ENCODE measurements at regions not wholly inside any gene's neighbourhood (a gene's known extent, or its start where the extent isn't known, plus 50 kb on each side); places are given as distances from the start of the nearest gene placed in this dataset.

DNA sequence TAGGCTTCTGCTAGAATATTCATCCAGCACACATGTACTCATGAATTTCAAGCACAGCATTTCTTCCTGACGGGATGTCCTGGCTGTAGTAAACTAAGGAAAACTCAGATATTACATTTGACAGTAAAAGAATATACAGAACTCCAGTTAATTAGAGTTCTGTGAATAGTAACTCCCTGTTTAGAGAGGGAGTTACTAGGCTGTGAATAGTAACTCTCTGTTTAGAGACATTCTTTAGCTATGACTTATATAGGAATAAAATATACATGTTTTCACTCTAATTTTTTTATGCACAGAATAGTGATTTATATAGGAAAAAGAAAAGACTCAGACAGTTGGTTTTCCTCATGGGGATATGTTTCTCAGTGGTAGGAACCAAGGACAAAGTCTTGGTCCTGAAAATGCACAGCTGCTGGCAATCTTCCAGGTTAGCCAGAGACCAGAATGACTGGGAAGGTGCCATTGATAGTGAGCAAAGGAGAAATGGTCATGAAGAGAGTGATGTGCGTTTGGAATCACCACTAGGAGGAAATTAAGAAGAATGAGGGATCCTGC is 480.7 kb upstream of the THBS1 start:
- no peak overlapping the region for H3K4me3 ChIP-seq (ENCODE audit: low read depth, low read length)
- TF ChIP-seq, protein P1, sequence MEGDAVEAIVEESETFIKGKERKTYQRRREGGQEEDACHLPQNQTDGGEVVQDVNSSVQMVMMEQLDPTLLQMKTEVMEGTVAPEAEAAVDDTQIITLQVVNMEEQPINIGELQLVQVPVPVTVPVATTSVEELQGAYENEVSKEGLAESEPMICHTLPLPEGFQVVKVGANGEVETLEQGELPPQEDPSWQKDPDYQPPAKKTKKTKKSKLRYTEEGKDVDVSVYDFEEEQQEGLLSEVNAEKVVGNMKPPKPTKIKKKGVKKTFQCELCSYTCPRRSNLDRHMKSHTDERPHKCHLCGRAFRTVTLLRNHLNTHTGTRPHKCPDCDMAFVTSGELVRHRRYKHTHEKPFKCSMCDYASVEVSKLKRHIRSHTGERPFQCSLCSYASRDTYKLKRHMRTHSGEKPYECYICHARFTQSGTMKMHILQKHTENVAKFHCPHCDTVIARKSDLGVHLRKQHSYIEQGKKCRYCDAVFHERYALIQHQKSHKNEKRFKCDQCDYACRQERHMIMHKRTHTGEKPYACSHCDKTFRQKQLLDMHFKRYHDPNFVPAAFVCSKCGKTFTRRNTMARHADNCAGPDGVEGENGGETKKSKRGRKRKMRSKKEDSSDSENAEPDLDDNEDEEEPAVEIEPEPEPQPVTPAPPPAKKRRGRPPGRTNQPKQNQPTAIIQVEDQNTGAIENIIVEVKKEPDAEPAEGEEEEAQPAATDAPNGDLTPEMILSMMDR (IDR thresholded peaks at IDR 0.05; ENCODE audit: borderline replicate concordance, insufficient read depth, low read depth, low read length): no peak

DNA sequence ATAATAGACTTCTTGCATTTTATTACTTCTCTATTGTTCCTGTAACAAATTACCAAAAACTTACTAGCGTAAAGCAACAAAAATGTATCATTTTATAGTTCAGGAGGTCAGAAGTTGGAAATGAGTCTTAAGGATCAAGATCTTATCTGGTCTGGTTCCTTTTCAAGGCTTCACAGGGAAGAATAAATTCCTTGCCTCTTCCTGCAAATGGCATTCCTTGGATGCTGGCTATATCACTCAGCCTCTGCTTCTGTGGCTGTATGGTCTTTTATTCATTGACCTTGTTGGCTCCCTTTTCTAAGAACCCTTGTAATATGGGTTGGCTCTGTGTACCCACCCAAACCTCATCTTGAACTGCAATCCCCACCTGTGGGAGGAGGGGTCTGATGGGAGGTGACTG is 478.4 kb upstream of the THBS1 start:
- no peak overlapping the region for H3K4me3 ChIP-seq (ENCODE audit: low read depth, low read length)
- TF ChIP-seq, protein P1 (IDR thresholded peaks at IDR 0.05; ENCODE audit: borderline replicate concordance, insufficient read depth, low read depth, low read length): no peak

DNA sequence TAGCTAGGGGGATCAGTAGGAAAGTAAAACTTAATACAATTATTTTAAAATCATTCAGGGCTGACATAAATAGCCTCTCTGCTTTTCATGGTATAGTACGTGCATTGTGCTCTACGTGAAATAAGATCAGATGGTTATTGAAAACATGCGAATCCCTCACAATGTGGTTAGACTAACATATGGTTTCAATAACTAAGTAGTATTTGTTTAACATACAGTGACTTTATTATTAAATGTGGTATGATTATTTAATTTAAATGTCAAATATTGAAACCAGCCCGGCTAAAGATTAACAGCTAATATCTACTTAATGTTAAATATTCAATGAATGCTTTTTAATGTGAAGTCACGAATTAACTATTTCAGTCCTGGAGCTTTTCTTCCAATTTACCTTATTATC is 473.9 kb upstream of the THBS1 start:
- TF ChIP-seq, protein P1 (IDR thresholded peaks at IDR 0.05; ENCODE audit: borderline replicate concordance, insufficient read depth, low read depth, low read length): no peak
- H3K4me3 ChIP-seq (ENCODE audit: low read depth, low read length): no peak overlapping the region

DNA sequence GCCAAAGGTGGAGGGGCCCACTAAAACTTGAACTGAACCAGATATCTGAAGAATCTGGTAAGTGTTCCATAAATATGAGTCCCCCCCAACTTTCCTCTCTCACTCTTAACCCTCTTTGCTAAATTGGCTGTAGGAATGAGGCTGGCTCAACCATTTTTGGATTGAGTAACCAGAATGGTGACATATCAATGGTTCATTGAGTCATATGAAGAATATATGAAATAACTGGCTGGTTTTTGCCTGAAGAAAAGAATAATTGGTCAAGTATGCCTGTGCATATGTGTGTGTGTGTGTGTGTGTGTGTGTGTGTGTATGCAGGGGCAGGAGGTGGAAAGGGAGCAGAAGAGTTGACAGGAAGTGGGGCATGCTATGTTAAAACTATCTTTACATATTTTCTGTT is 472.9 kb upstream of the THBS1 start:
- TF ChIP-seq, protein P1 (IDR thresholded peaks at IDR 0.05; ENCODE audit: borderline replicate concordance, insufficient read depth, low read depth, low read length): no peak

DNA sequence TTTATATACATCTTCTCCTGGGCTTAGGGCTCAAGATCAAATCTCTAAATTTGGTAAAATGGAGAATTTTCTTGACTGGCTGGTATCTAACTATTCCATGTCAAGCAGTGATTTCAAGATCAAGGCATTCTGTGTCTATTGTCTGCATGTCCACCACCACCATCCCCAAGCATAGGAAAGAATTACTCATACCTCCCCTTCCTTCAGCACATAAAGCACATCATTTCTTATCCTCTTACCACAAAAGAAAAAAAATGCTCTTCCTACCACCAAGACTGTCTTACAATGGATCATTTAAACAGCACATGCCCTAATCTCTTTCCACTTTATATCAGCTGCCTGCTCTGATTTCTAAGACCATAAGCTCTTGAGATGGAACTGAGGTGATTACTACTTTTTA is 470.5 kb upstream of the THBS1 start:
- H3K4me3 ChIP-seq (ENCODE audit: low read depth, low read length): no peak overlapping the region
- TF ChIP-seq, protein P1 (IDR thresholded peaks at IDR 0.05; ENCODE audit: borderline replicate concordance, insufficient read depth, low read depth, low read length): no peak

More for the DNA sequence above, 472.9 kb upstream of the THBS1 start:
- no peak overlapping the region for H3K4me3 ChIP-seq (ENCODE audit: low read depth, low read length)

DNA sequence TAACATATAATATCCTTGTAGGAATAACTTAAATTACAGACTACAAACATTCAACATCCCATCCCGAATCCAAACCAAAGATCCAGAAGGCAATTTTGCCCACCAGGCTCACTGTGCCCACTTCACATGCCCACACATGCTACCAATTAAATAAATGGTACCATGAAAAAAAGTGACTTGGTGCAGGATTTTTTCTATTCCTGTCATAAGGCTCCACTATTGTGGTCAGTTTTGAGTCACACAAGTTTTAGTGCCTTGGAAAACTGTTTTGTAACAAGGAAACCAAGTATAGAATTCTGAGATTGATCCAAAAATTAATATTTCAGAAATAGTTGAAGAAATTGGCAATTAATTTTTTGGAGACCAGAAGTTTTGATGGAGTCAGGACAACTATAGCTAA is 470.1 kb upstream of the THBS1 start:
- TF ChIP-seq, protein P1 (IDR thresholded peaks at IDR 0.05; ENCODE audit: borderline replicate concordance, insufficient read depth, low read depth, low read length): no peak
- no peak overlapping the region for H3K4me3 ChIP-seq (ENCODE audit: low read depth, low read length)

DNA sequence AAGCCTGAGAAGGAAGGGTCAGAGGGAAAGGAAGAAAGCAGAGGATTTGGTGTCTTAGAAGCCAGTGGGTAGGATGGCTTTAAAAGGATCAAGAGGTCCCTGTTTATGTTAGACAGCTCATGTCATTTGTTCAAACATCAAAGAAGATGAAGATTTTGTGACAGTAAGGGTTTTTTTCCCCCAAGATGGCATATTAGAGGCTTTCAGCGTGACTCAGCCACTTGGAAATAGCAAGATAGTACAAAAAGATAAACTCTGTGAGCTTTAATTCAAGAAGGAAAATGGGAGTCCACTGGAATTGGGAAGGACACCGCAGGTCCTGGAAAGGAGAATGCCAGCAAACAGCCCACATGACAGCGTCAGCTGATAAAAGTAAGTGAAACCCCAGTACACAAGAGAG is 467.1 kb upstream of the THBS1 start:
- TF ChIP-seq, protein P1 (IDR thresholded peaks at IDR 0.05; ENCODE audit: borderline replicate concordance, insufficient read depth, low read depth, low read length): no peak
- H3K4me3 ChIP-seq (ENCODE audit: low read depth, low read length): no peak overlapping the region

Data from GM12875 (cell line).